Panc1 (cell line): ENCODE measurements at regions not wholly inside any gene's neighbourhood (a gene's known extent, or its start where the extent isn't known, plus 50 kb on each side); places are given as distances from the start of the nearest gene placed in this dataset.

ENCODE experiments used
- ATAC-seq: fragments of 200-7000 bp; cut with Tn5 transposase; 2 replicates; pipeline ENCODE4 v1.9.1; 2020; ENCODE audit warnings: mild to moderate bottlenecking, moderate library complexity
- BruUV-seq: library from RNA; stranded (reverse); fragments of 400-500 nt; replicated peaks from 2 replicates; lab custom pipeline; 2021; lab: Mats Ljungman, UMichigan
- CTCF ChIA-PET: fragments of 300-600 bp; sonication (Branson Sonifier 250); formaldehyde crosslinking; loops from one replicate; lab custom pipeline; 2022; ENCODE audit warnings: antibody characterized with exemption; lab: Charles Lee
- POLR2A ChIA-PET: fragments of 300-600 bp; sonication (Branson Sonifier 250); formaldehyde crosslinking; loops from one replicate; lab custom pipeline; 2022; ENCODE audit warnings: antibody characterized with exemption; lab: Charles Lee
- DNase-seq: peaks from one replicate; pipeline ENCODE4 v3.0.0-alpha.2; 2010; ENCODE audit warnings: low read depth, low spot score
- H3K27ac ChIP-seq: 2 replicates; pipeline ENCODE4 v1.5.1; 2011; ENCODE audit warnings: mild to moderate bottlenecking, low read length, inconsistent platforms
- H3K27me3 ChIP-seq: fragments of 200-500 bp; sonication (Bioruptor generic); 2 replicates; pipeline ENCODE4 v1.6.0; 2014; ENCODE audit warnings: low read length, inconsistent platforms; ENCODE audit not compliant: control insufficient read depth, insufficient read depth
- H3K36me3 ChIP-seq: fragments of 200-500 bp; sonication (Bioruptor generic); 2 replicates; pipeline ENCODE4 v1.5.1; 2014; ENCODE audit warnings: inconsistent platforms, mild to moderate bottlenecking, low read length, moderate library complexity; ENCODE audit not compliant: control insufficient read depth, insufficient read depth
- H3K4me1 ChIP-seq: 2 replicates; pipeline ENCODE4 v1.5.1; 2011; ENCODE audit warnings: inconsistent platforms, mild to moderate bottlenecking, low read length, moderate library complexity; ENCODE audit not compliant: control insufficient read depth, insufficient read depth
- H3K4me3 ChIP-seq, 2 experiments: 2 replicates each; pipeline ENCODE4 v1.5.1; 2011 to 2012; ENCODE audit warnings: low read depth in 2 of 2, low read length in 2 of 2, mild to moderate bottlenecking in 2 of 2, inconsistent platforms in 1 of 2, moderate library complexity in 1 of 2
- H3K9me3 ChIP-seq: fragments of 200-500 bp; sonication (Bioruptor generic); 2 replicates; pipeline ENCODE4 v1.5.1; 2014; ENCODE audit warnings: low read depth, mild to moderate bottlenecking, inconsistent platforms, low read length, moderate library complexity; ENCODE audit not compliant: control insufficient read depth, insufficient read depth
- CTCF ChIP-seq: fragments of 450-650 bp; IDR thresholded peaks from 2 replicates; pipeline ENCODE4 v1.5.1; 2017; ENCODE audit warnings: mild to moderate bottlenecking
- POLR2AphosphoS5 ChIP-seq: IDR thresholded peaks from 2 replicates; pipeline ENCODE4 v1.6.1; 2012; ENCODE audit warnings: mild to moderate bottlenecking, low read depth, low read length, moderate library complexity
- REST ChIP-seq, 2 experiments: IDR thresholded peaks; 2 replicates each; pipeline ENCODE4 v1.6.1; 2011 to 2012; ENCODE audit warnings: low read depth in 2 of 2, control low read depth in 1 of 2, low read length in 1 of 2, mild to moderate bottlenecking in 1 of 2, moderate library complexity in 1 of 2; ENCODE audit not compliant: insufficient read depth in 1 of 2
- SIN3A ChIP-seq: IDR thresholded peaks from 2 replicates; pipeline ENCODE4 v1.6.1; 2012; ENCODE audit warnings: low read depth, mild to moderate bottlenecking, low read length, moderate library complexity, borderline replicate concordance; ENCODE audit not compliant: insufficient read depth
- TCF7L2 ChIP-seq: IDR thresholded peaks from 2 replicates; pipeline ENCODE4 v1.6.1; 2011; ENCODE audit warnings: mild to moderate bottlenecking, low read depth, low read length, inconsistent platforms
- in situ Hi-C: cut with HindIII; loops from 2 replicates; pipeline ENCODE4 v1.10.0; 2016; ENCODE audit warnings: low sequenced_read_pairs, low pct_unique_long_range_greater_than_20kb
- intact Hi-C: fragments of 100-400 bp; cut with micrococcal nuclease; formaldehyde crosslinking; loops from one replicate; pipeline ENCODE4 v1.10.0; 2022; ENCODE audit not compliant: unreplicated experiment

- no peak for ATAC-seq
- BruUV-seq: no TSS peak
- Histone ChIP-seq H3K9me3 (no peaks in the 10 kb centered on the region), H3K27me3 (0 out of 2 replicates have a peak, but pooled peaks cover 4% of the 10 kb centered on the region), H3K27ac (no peak overlapping the region), H3K36me3 (no peaks in the 10 kb centered on the region), H3K4me1 (no peaks in the 10 kb centered on the region), H3K4me3 (no peak overlapping the region)
- TF ChIP-seq REST (IDR thresholded peaks at IDR 0.05; ENCODE audit: insufficient read depth in 1 of 2, low read depth in 2 of 2, low read length in 1 of 2) (no peak), POLR2AphosphoS5 (no peak), SIN3A (no peak), TCF7L2 (no peak), CTCF (no peak)
- in situ Hi-C loops (no loop called here), intact Hi-C loops (no loop called here)
- POLR2A ChIA-PET: no interaction called here
- DNase-seq: no peak
- CTCF ChIA-PET: no interaction called here
Observed at GRCh38 chr17:77746896-77747554, 211.5 kb upstream of the TNRC6C start.

- Histone ChIP-seq H3K36me3 (no peaks in the 10 kb centered on the region), H3K9me3 (no peaks in the 10 kb centered on the region), H3K4me1 (no peaks in the 10 kb centered on the region), H3K27ac (no peak overlapping the region), H3K4me3 (no peak overlapping the region), H3K27me3 (peaks cover 5% of the 10 kb centered on the region; the same call in 1 of the 2 replicates)
- in situ Hi-C loops: no loop called here
- ChIA-PET POLR2A (interaction anchor here (0.6 kb wide), 1 partner anchor 117 kb away, joined by 6 read pairs; no protein-coding TSS in a partner anchor), CTCF (no interaction called here)
- DNase-seq (no peak), ATAC-seq (no peak)
- intact Hi-C loops: no loop called here
- no TSS peak for BruUV-seq
- TF ChIP-seq SIN3A (no peak), TCF7L2 (no peak), REST (IDR thresholded peaks at IDR 0.05; ENCODE audit: insufficient read depth in 1 of 2, low read depth in 2 of 2, low read length in 1 of 2) (no peak), CTCF (no peak), POLR2AphosphoS5 (no peak)
Observed at GRCh38 chr17:77748436-77748835, 210.1 kb upstream of the TNRC6C start.
